HL-60 (cell line): ENCODE measurements at regions not wholly inside any gene's neighbourhood (a gene's known extent, or its start where the extent isn't known, plus 50 kb on each side); places are given as distances from the start of the nearest gene placed in this dataset.

Source experiments
- CTCF ChIP-seq: IDR thresholded peaks from one replicate; pipeline ENCODE4 v1.5.1; 2011; ENCODE audit warnings: low read length, control low read depth, inconsistent platforms; ENCODE audit not compliant: insufficient read depth
- POLR2AphosphoS5 ChIP-seq: IDR thresholded peaks from 2 replicates; pipeline ENCODE4 v1.6.1; 2012; ENCODE audit warnings: low read depth
- REST ChIP-seq: IDR thresholded peaks from 2 replicates; pipeline ENCODE4 v1.6.1; 2012; ENCODE audit warnings: low read depth; ENCODE audit not compliant: insufficient replicate concordance

GRCh38 chr2:181198183-181198864, 217.9 kb downstream of the UBE2E3 start:
- no peak for TF ChIP-seq CTCF
- TF ChIP-seq POLR2AphosphoS5, result no peak
- no peak for TF ChIP-seq REST
